ENCODE measurements at regions not wholly inside any gene's neighbourhood (a gene's known extent, or its start where the extent isn't known, plus 50 kb on each side); places are given as distances from the start of the nearest gene placed in this dataset.

DNA sequence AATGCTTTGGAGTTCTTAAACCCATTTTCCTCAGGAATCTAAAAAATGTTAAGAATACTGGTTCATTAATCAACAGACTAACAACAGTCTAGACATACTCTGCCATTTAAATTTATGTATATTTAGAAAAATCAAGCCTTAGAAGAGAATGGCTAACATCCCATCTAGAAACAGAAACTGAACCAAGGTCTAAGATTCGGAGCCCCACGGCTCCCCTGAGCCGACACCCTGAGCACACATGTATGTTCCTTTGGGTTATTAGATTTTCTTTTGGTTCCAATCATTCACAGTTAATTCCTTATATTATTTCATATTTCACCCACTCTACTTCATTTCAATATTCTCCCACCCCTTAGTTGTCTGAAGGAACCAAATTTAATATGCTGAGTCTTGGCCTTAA is 94.8 kb upstream of the HNRNPA3 start:
- TF ChIP-seq ESRRG (CRISPR knock-in tag; IDR thresholded peaks at IDR 0.05) (no peak), PPARA (CRISPR knock-in tag; IDR thresholded peaks at IDR 0.05; ENCODE audit: borderline replicate concordance) (no peak), GLIS3 (CRISPR knock-in tag; IDR thresholded peaks at IDR 0.05) (no peak), ISL1 (CRISPR knock-in tag; IDR thresholded peaks at IDR 0.05) (no peak), TCF4 (CRISPR knock-in tag; IDR thresholded peaks at IDR 0.05; ENCODE audit: borderline replicate concordance) (no peak), ZNF8 (CRISPR knock-in tag; IDR thresholded peaks at IDR 0.05) (no peak), RARB (CRISPR knock-in tag; IDR thresholded peaks at IDR 0.05) (no peak), ZFP3 (CRISPR knock-in tag; IDR thresholded peaks at IDR 0.05) (no peak), ZNF565 (CRISPR knock-in tag; conservative IDR thresholded peaks at IDR 0.05; ENCODE audit: low read depth) (no peak)
- TF ChIP-seq, protein P1, sequence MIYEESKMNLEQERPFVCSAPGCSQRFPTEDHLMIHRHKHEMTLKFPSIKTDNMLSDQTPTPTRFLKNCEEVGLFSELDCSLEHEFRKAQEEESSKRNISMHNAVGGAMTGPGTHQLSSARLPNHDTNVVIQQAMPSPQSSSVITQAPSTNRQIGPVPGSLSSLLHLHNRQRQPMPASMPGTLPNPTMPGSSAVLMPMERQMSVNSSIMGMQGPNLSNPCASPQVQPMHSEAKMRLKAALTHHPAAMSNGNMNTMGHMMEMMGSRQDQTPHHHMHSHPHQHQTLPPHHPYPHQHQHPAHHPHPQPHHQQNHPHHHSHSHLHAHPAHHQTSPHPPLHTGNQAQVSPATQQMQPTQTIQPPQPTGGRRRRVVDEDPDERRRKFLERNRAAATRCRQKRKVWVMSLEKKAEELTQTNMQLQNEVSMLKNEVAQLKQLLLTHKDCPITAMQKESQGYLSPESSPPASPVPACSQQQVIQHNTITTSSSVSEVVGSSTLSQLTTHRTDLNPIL (CRISPR knock-in tag; IDR thresholded peaks at IDR 0.05; ENCODE audit: low read depth) = no peak
- TF ChIP-seq, protein P2, sequence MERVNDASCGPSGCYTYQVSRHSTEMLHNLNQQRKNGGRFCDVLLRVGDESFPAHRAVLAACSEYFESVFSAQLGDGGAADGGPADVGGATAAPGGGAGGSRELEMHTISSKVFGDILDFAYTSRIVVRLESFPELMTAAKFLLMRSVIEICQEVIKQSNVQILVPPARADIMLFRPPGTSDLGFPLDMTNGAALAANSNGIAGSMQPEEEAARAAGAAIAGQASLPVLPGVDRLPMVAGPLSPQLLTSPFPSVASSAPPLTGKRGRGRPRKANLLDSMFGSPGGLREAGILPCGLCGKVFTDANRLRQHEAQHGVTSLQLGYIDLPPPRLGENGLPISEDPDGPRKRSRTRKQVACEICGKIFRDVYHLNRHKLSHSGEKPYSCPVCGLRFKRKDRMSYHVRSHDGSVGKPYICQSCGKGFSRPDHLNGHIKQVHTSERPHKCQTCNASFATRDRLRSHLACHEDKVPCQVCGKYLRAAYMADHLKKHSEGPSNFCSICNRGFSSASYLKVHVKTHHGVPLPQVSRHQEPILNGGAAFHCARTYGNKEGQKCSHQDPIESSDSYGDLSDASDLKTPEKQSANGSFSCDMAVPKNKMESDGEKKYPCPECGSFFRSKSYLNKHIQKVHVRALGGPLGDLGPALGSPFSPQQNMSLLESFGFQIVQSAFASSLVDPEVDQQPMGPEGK (CRISPR knock-in tag; IDR thresholded peaks at IDR 0.05; ENCODE audit: borderline replicate concordance) = no peak
- ATAC-seq = no peak

DNA sequence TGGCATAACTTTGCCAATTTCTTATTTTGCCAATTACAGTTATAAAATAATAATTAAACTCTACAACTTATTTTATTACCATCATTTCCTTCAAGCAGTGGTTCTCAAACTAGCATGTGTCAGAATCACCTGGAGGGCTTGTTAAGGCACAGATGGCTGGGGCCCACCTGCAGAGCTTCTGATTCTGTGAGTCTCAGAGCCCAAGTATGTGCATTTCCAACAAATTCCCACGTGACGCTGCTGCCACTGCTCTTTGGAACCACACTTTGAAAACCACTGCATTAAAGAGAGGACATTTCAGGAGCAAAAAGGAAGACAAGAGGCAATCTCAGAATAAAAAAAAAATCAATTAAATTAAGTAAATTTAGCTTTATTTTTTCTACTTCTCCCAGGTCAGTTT is 94.0 kb upstream of the HNRNPA3 start:
- TF ChIP-seq ISL1 (CRISPR knock-in tag; IDR thresholded peaks at IDR 0.05) (no peak), TCF4 (CRISPR knock-in tag; IDR thresholded peaks at IDR 0.05; ENCODE audit: borderline replicate concordance) (no peak), ZFP30 (CRISPR knock-in tag; IDR thresholded peaks at IDR 0.05) (no peak), GLIS3 (CRISPR knock-in tag; IDR thresholded peaks at IDR 0.05) (no peak), ZC3H10 (CRISPR knock-in tag; IDR thresholded peaks at IDR 0.05) (no peak), OSR1 (CRISPR knock-in tag; IDR thresholded peaks at IDR 0.05) (no peak), RARB (CRISPR knock-in tag; IDR thresholded peaks at IDR 0.05) (no peak)
- TF ChIP-seq, protein P3, sequence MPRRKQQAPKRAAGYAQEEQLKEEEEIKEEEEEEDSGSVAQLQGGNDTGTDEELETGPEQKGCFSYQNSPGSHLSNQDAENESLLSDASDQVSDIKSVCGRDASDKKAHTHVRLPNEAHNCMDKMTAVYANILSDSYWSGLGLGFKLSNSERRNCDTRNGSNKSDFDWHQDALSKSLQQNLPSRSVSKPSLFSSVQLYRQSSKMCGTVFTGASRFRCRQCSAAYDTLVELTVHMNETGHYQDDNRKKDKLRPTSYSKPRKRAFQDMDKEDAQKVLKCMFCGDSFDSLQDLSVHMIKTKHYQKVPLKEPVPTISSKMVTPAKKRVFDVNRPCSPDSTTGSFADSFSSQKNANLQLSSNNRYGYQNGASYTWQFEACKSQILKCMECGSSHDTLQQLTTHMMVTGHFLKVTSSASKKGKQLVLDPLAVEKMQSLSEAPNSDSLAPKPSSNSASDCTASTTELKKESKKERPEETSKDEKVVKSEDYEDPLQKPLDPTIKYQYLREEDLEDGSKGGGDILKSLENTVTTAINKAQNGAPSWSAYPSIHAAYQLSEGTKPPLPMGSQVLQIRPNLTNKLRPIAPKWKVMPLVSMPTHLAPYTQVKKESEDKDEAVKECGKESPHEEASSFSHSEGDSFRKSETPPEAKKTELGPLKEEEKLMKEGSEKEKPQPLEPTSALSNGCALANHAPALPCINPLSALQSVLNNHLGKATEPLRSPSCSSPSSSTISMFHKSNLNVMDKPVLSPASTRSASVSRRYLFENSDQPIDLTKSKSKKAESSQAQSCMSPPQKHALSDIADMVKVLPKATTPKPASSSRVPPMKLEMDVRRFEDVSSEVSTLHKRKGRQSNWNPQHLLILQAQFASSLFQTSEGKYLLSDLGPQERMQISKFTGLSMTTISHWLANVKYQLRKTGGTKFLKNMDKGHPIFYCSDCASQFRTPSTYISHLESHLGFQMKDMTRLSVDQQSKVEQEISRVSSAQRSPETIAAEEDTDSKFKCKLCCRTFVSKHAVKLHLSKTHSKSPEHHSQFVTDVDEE (CRISPR knock-in tag; IDR thresholded peaks at IDR 0.05) = no peak
- ATAC-seq = no peak

DNA sequence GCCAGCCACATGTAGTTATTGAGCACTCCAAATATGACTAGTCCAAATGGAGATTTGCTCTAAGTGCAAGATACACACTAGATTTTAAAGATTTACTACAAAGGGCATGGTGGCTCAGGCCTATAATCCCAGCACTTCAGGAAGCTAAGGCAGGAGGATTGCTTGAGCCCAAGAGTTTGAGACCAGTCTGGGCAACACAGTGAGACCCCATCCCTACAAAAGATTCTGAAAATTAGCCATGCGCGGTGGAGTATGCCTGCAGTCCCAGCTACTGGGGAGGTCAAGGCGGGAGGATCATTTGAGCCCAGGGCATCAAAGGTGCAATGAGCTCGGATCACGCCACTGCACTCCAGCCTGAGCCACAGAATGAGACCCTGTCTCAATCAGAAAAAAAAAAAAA is 93.5 kb upstream of the HNRNPA3 start:
- TF ChIP-seq SNAI2 (CRISPR knock-in tag; IDR thresholded peaks at IDR 0.05) = no peak
- TF ChIP-seq, protein P4, sequence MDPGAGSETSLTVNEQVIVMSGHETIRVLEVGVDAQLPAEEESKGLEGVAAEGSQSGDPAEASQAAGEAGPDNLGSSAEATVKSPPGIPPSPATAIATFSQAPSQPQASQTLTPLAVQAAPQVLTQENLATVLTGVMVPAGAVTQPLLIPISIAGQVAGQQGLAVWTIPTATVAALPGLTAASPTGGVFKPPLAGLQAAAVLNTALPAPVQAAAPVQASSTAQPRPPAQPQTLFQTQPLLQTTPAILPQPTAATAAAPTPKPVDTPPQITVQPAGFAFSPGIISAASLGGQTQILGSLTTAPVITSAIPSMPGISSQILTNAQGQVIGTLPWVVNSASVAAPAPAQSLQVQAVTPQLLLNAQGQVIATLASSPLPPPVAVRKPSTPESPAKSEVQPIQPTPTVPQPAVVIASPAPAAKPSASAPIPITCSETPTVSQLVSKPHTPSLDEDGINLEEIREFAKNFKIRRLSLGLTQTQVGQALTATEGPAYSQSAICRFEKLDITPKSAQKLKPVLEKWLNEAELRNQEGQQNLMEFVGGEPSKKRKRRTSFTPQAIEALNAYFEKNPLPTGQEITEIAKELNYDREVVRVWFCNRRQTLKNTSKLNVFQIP (CRISPR knock-in tag; IDR thresholded peaks at IDR 0.05; ENCODE audit: borderline replicate concordance, low read depth) = no peak
- no peak for TF ChIP-seq CSDC2 (CRISPR knock-in tag; IDR thresholded peaks at IDR 0.05)
- no peak for TF ChIP-seq BACH2 (CRISPR knock-in tag; IDR thresholded peaks at IDR 0.05; ENCODE audit: borderline replicate concordance)
- TF ChIP-seq, protein P2 (CRISPR knock-in tag; IDR thresholded peaks at IDR 0.05; ENCODE audit: borderline replicate concordance) = no peak
- TF ChIP-seq TOX (CRISPR knock-in tag; IDR thresholded peaks at IDR 0.05; ENCODE audit: borderline replicate concordance) = no peak
- no peak for TF ChIP-seq ARNTL (CRISPR knock-in tag; IDR thresholded peaks at IDR 0.05; ENCODE audit: borderline replicate concordance, low read depth)
- no peak for TF ChIP-seq TCF4 (CRISPR knock-in tag; IDR thresholded peaks at IDR 0.05; ENCODE audit: borderline replicate concordance)
- TF ChIP-seq, protein P1 (CRISPR knock-in tag; IDR thresholded peaks at IDR 0.05; ENCODE audit: low read depth) = no peak
- TF ChIP-seq, protein P3 (CRISPR knock-in tag; IDR thresholded peaks at IDR 0.05) = no peak
- TF ChIP-seq ZC3H10 (CRISPR knock-in tag; IDR thresholded peaks at IDR 0.05) = no peak

More for the DNA sequence above, 93.5 kb upstream of the HNRNPA3 start:
- no peak for ATAC-seq
